HCT116 (cell line): ENCODE measurements at regions not wholly inside any gene's neighbourhood (a gene's known extent, or its start where the extent isn't known, plus 50 kb on each side); places are given as distances from the start of the nearest gene placed in this dataset.

ENCODE experiments used
- ATAC-seq: fragments of 200-7000 bp; cut with Tn5 transposase; 2 replicates; pipeline ENCODE4 v1.9.1; 2020; ENCODE audit warnings: mild to moderate bottlenecking, moderate library complexity
- BruUV-seq: library from RNA; stranded (reverse); fragments of 400-500 nt; replicated peaks from 2 replicates; lab custom pipeline; 2021; lab: Mats Ljungman, UMichigan
- CTCF ChIA-PET: fragments of 300-600 bp; sonication (Branson Sonifier 250); formaldehyde crosslinking; loops from one replicate; lab custom pipeline; 2021; ENCODE audit warnings: antibody characterized with exemption; lab: Charles Lee
- POLR2A ChIA-PET: fragments of 300-600, 350-600 bp; sonication (Branson Sonifier 250); formaldehyde crosslinking; loops from one replicate; lab custom pipeline; 2021; ENCODE audit warnings: antibody characterized with exemption; lab: Charles Lee
- RAD21 ChIA-PET, 2 experiments: fragments of 300-600 bp; sonication (Branson Sonifier 250); formaldehyde crosslinking; loops; one replicate each; lab custom pipeline; 2023; ENCODE audit warnings: low total read pairs in 2 of 2; ENCODE audit not compliant: uncharacterized antibody in 2 of 2, unreplicated experiment in 2 of 2, low non-redundant PET in 1 of 2; lab: Charles Lee
- DNase-seq: peaks from one replicate; pipeline ENCODE4 v3.0.0-alpha.2; 2010; ENCODE audit warnings: low read depth, low spot score
- H2AFZ ChIP-seq: fragments of 200-600 bp; shearing (Covaris generic), sonication (generic); 2 replicates; pipeline ENCODE4 v1.6.1; 2017; ENCODE audit warnings: low read depth, mixed run types, mixed read lengths, antibody characterized with exemption, low read length; ENCODE audit not compliant: poor library complexity, severe bottlenecking
- H3K27ac ChIP-seq: 2 replicates; pipeline ENCODE4 v1.5.1; 2012; ENCODE audit warnings: low read depth, low read length
- H3K27me3 ChIP-seq: fragments of 200-600 bp; sonication (generic); 2 replicates; pipeline ENCODE4 v1.6.1; 2016; ENCODE audit warnings: mixed run types, low read length, mixed read lengths; ENCODE audit not compliant: insufficient read depth
- H3K36me3 ChIP-seq, 2 experiments: fragments of 200-500 bp in 1 of 2; fragments of 200-600 bp in 1 of 2; sonication (Bioruptor generic) in 1 of 2; sonication (generic) in 1 of 2; 2 replicates each; pipeline versions ENCODE4 v1.5.1 to v1.6.1; 2014 to 2016; ENCODE audit warnings: low read length in 2 of 2, inconsistent platforms in 1 of 2, mixed read lengths in 1 of 2, mixed run types in 1 of 2; ENCODE audit not compliant: insufficient read depth in 2 of 2, control insufficient read depth in 1 of 2
- H3K4me1 ChIP-seq, 2 experiments: fragments of 200-600 bp in 1 of 2; sonication (generic) in 1 of 2; 2 replicates each; pipeline versions ENCODE4 v1.5.1 to v1.6.1; 2012 to 2017; ENCODE audit warnings: low read length in 2 of 2, inconsistent platforms in 1 of 2, mild to moderate bottlenecking in 1 of 2, mixed read lengths in 1 of 2, mixed run types in 1 of 2, moderate library complexity in 1 of 2; ENCODE audit not compliant: insufficient read depth in 2 of 2, control insufficient read depth in 1 of 2
- H3K4me2 ChIP-seq: fragments of 200-600 bp; sonication (generic); 2 replicates; pipeline ENCODE4 v1.6.1; 2017; ENCODE audit warnings: mixed run types, low read length, mixed read lengths
- H3K4me3 ChIP-seq, 2 experiments: fragments of 200-600 bp in 1 of 2; sonication (generic) in 1 of 2; replicated peaks in 1 of 2; 2 replicates each; pipeline ENCODE4 v1.5.1; 2011 to 2016; ENCODE audit warnings: low read length in 2 of 2, control low read depth in 1 of 2, low read depth in 1 of 2, mild to moderate bottlenecking in 1 of 2, mixed read lengths in 1 of 2, mixed run types in 1 of 2
- H3K79me2 ChIP-seq: fragments of 200-600 bp; sonication (generic); 2 replicates; pipeline ENCODE4 v1.6.1; 2017; ENCODE audit warnings: mild to moderate bottlenecking, mixed run types, low read length, moderate library complexity, mixed read lengths; ENCODE audit not compliant: insufficient read depth
- H3K9ac ChIP-seq: fragments of 200-600 bp; sonication (generic); 2 replicates; pipeline ENCODE4 v1.6.1; 2016; ENCODE audit warnings: low read length, mixed read lengths
- H3K9me2 ChIP-seq: fragments of 200-600 bp; sonication (generic), shearing (Covaris generic); 2 replicates; pipeline ENCODE4 v1.6.1; 2017; ENCODE audit warnings: mixed run types, mild to moderate bottlenecking, moderate library complexity; ENCODE audit not compliant: insufficient read depth
- H3K9me3 ChIP-seq, 2 experiments: fragments of 200-500 bp in 1 of 2; fragments of 200-600 bp in 1 of 2; sonication (Bioruptor generic) in 1 of 2; sonication (generic) in 1 of 2; 2 replicates each; pipeline ENCODE4 v1.6.1; 2014 to 2017; ENCODE audit warnings: low read length in 2 of 2, mixed read lengths in 2 of 2, inconsistent platforms in 1 of 2, low read depth in 1 of 2, mild to moderate bottlenecking in 1 of 2, mixed run types in 1 of 2, moderate library complexity in 1 of 2; ENCODE audit not compliant: control insufficient read depth in 1 of 2, insufficient read depth in 1 of 2
- H4K20me1 ChIP-seq: fragments of 200-600 bp; sonication (generic), shearing (Covaris generic); 2 replicates; pipeline ENCODE4 v1.6.1; 2017; ENCODE audit warnings: mixed run types, mild to moderate bottlenecking, moderate library complexity; ENCODE audit not compliant: insufficient read depth
- CBX3 ChIP-seq: IDR thresholded peaks from 2 replicates; pipeline ENCODE4 v1.6.1; 2012; ENCODE audit warnings: low read depth
- CEBPB ChIP-seq: IDR thresholded peaks from 2 replicates; pipeline ENCODE4 v1.6.1; 2012; ENCODE audit warnings: low read depth
- ELF1 ChIP-seq: IDR thresholded peaks from 2 replicates; pipeline ENCODE4 v1.6.1; 2012; ENCODE audit warnings: low read depth, borderline replicate concordance
- EZH2 ChIP-seq: fragments of 200-600 bp; sonication (generic); IDR thresholded peaks from 2 replicates; pipeline ENCODE4 v1.6.1; 2017; ENCODE audit warnings: antibody characterized with exemption, mixed run types
- JUND ChIP-seq: IDR thresholded peaks from 2 replicates; pipeline ENCODE4 v1.6.1; 2012
- MAX ChIP-seq: IDR thresholded peaks from 2 replicates; pipeline ENCODE4 v1.6.1; 2012
- POLR2A ChIP-seq: IDR thresholded peaks from 2 replicates; pipeline ENCODE4 v1.7.0; 2011; ENCODE audit warnings: borderline replicate concordance; ENCODE audit not compliant: insufficient read depth, insufficient read length; ENCODE audit errors: extremely low read depth
- POLR2AphosphoS5 ChIP-seq: IDR thresholded peaks from 2 replicates; pipeline ENCODE4 v1.6.1; 2011; ENCODE audit warnings: mild to moderate bottlenecking, low read depth, low read length, moderate library complexity
- SIN3A ChIP-seq: IDR thresholded peaks from 2 replicates; pipeline ENCODE4 v1.6.1; 2012; ENCODE audit warnings: low read depth
- SP1 ChIP-seq: IDR thresholded peaks from 2 replicates; pipeline ENCODE4 v1.6.1; 2012; ENCODE audit warnings: low read depth
- SRF ChIP-seq: IDR thresholded peaks from 2 replicates; pipeline ENCODE4 v1.6.1; 2012; ENCODE audit warnings: low read depth
- TCF7L2 ChIP-seq: IDR thresholded peaks from 2 replicates; pipeline ENCODE4 v1.7.0; 2011; ENCODE audit warnings: borderline replicate concordance, inconsistent platforms; ENCODE audit not compliant: insufficient read depth, insufficient read length; ENCODE audit errors: extremely low read depth
- YY1 ChIP-seq: IDR thresholded peaks from 2 replicates; pipeline ENCODE4 v1.6.1; 2011; ENCODE audit warnings: low read length, low read depth, moderate library complexity, mild to moderate bottlenecking; ENCODE audit not compliant: insufficient replicate concordance; ENCODE audit errors: extremely low read depth
- ZBTB33 ChIP-seq: IDR thresholded peaks from 2 replicates; pipeline ENCODE4 v1.6.1; 2011; ENCODE audit warnings: mild to moderate bottlenecking, low read length, moderate library complexity; ENCODE audit not compliant: insufficient replicate concordance; ENCODE audit errors: extremely low read depth
- ZFX ChIP-seq: fragments of 450-650 bp; IDR thresholded peaks from 2 replicates; pipeline ENCODE4 v1.6.1; 2017
- ZNF274 ChIP-seq: fragments of 200-500 bp; sonication (Bioruptor generic); IDR thresholded peaks from 2 replicates; pipeline ENCODE4 v1.6.1; 2014; ENCODE audit warnings: mild to moderate bottlenecking, low read depth, low read length, inconsistent platforms
- intact Hi-C: fragments of 100-400 bp; cut with micrococcal nuclease; formaldehyde crosslinking; loops from 2 replicates; pipeline ENCODE4 v1.10.0; 2022

GRCh38 chr7:149562602-149563001, 65.0 kb upstream of the ZNF746 start:
- ChIA-PET CTCF (no interaction called here), POLR2A (no interaction called here)
- no peak overlapping the region for H2AFZ ChIP-seq
- H3K4me2 ChIP-seq, result no peak overlapping the region
- no TSS peak for BruUV-seq
- H3K79me2 ChIP-seq, result peaks cover 18% of the 10 kb centered on the region
- no peaks in the 10 kb centered on the region for H3K9me2 ChIP-seq
- H4K20me1 ChIP-seq, result no peaks in the 10 kb centered on the region
- no peaks in the 10 kb centered on the region for H3K9me3 ChIP-seq
- intact Hi-C loops, result no loop called here
- no peak for DNase-seq
- no peak overlapping the region for H3K9ac ChIP-seq
- TF ChIP-seq POLR2A, result no peak
- TF ChIP-seq ELF1, result no peak
- no peak for TF ChIP-seq ZFX
- TF ChIP-seq MAX, result no peak
- TF ChIP-seq POLR2AphosphoS5, result no peak
- TF ChIP-seq ZNF274, result no peak
- no peak for TF ChIP-seq JUND
- TF ChIP-seq CBX3, result no peak
- TF ChIP-seq EZH2, result no peak
- TF ChIP-seq ZBTB33, result no peak
- TF ChIP-seq SP1, result no peak
- no peak for TF ChIP-seq SIN3A
- no peak for TF ChIP-seq SRF
- no peak for TF ChIP-seq TCF7L2
- TF ChIP-seq CEBPB, result no peak
- TF ChIP-seq YY1, result no peak
- TF ChIP-seq, all 23 proteins: peak for 0
- Histone ChIP-seq H3K4me3 (no peak overlapping the region), H3K27me3 (no peaks in the 10 kb centered on the region), H3K4me1 (peaks cover 2 to 29% of the 10 kb centered on the region in 2 experiments; a peak in 3 of 4 replicates), H3K36me3 (no peaks in the 10 kb centered on the region), H3K27ac (no peak overlapping the region)
- RAD21 ChIA-PET, result no interaction called here
- no peak for ATAC-seq
